Transverse colon (tissue), 4 donors: ENCODE measurements at regions not wholly inside any gene's neighbourhood (a gene's known extent, or its start where the extent isn't known, plus 50 kb on each side); places are given as distances from the start of the nearest gene placed in this dataset.

Experiments used
- CTCF ChIP-seq, 5 experiments: fragments of 200-600 bp in 3 of 5; fragments of 450-650 bp in 2 of 5; sonication (generic) in 3 of 5; IDR thresholded peaks; 1 replicate in 2 of 5; 2 replicates in 3 of 5; pipeline ENCODE4 v1.5.1; 2016 to 2017; ENCODE audit warnings: antibody characterized with exemption in 5 of 5, inconsistent platforms in 3 of 5, mild to moderate bottlenecking in 2 of 5, moderate library complexity in 1 of 5
- EP300 ChIP-seq: sonication (generic); formaldehyde crosslinking; IDR thresholded peaks from one replicate; pipeline ENCODE4 v1.6.1; 2017; ENCODE audit warnings: antibody characterized with exemption, low read depth
- POLR2A ChIP-seq: fragments of 450-650 bp; IDR thresholded peaks from one replicate; pipeline ENCODE4 v1.6.1; 2016; ENCODE audit warnings: antibody characterized with exemption, mild to moderate bottlenecking, moderate library complexity
- POLR2AphosphoS5 ChIP-seq, 3 donors: sonication (generic); formaldehyde crosslinking; IDR thresholded peaks; one replicate each; pipeline ENCODE4 v1.6.1; 2016; ENCODE audit warnings: antibody characterized with exemption in 3 of 3

GRCh38 chrX:131724292-131724691 is 180.4 kb downstream of the OR13H1 start:
- TF ChIP-seq CTCF (IDR thresholded peaks at IDR 0.05) (no peak), POLR2A (no peak), POLR2AphosphoS5 (IDR thresholded peaks at IDR 0.05) (no peak), EP300 (no peak)
